Posterior vena cava (tissue), 2 donors: ENCODE measurements at regions not wholly inside any gene's neighbourhood (a gene's known extent, or its start where the extent isn't known, plus 50 kb on each side); places are given as distances from the start of the nearest gene placed in this dataset.

Experiments used
- DNase-seq: peaks from one replicate; pipeline ENCODE4 v3.0.0-alpha.2; 2020; ENCODE audit warnings: low spot score
- intact Hi-C, 2 donors: fragments of 100-400 bp; cut with DNase I; formaldehyde crosslinking; loops; one replicate each; pipeline versions ENCODE4 v1.14.1 to v1.14.2; 2022 to 2023
- donor health status: DM: yes; HTN: yes; CAD: no.
- donor health status: DM: yes; HTN: yes; CAD: no.

- intact Hi-C loops: loop anchor here in 1 of 2 donors (2.0 kb wide), 1 partner anchor 77 kb away; no protein-coding TSS in a partner anchor
- no peak for DNase-seq
Observed at GRCh38 chrX:9333873-9334560, 130.8 kb upstream of the TBL1X start.

DNA sequence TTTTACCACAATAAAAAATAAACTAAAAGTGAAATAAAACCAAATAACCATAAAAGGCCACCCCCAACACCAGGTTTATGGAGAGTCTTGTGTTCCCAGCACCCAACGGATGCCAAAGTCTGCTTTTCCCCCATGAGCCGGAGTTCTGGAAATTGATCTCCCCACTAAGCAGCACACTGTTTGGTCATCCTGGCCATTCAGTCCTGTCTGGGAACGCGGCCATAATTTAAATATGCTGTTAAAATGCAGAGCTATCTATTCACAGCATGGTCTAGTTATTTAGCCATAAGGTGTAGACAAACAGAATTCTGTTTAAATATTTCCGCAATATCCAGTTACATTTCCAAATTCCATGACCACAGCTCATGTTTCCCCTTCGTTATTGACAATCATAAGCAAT is 129.6 kb upstream of the TBL1X start:
- intact Hi-C loops: loop anchor here in 1 of 2 donors (2.0 kb wide), 1 partner anchor 78 kb away; no protein-coding TSS in a partner anchor
- no peak for DNase-seq

- no peak for DNase-seq
- intact Hi-C loops: no loop called here
Observed at GRCh38 chrX:9336456-9336855, 128.4 kb upstream of the TBL1X start.

GRCh38 chrX:9337046-9337445 is 127.8 kb upstream of the TBL1X start:
- DNase-seq: no peak
- intact Hi-C loops: no loop called here

- intact Hi-C loops: no loop called here
Observed at GRCh38 chrX:9338986-9339385, 125.9 kb upstream of the TBL1X start.

GRCh38 chrX:9339603-9340491 is 125.0 kb upstream of the TBL1X start:
- intact Hi-C loops: no loop called here
- no peak for DNase-seq

More at GRCh38 chrX:9338986-9339385, 125.9 kb upstream of the TBL1X start:
- DNase-seq: no peak

DNA sequence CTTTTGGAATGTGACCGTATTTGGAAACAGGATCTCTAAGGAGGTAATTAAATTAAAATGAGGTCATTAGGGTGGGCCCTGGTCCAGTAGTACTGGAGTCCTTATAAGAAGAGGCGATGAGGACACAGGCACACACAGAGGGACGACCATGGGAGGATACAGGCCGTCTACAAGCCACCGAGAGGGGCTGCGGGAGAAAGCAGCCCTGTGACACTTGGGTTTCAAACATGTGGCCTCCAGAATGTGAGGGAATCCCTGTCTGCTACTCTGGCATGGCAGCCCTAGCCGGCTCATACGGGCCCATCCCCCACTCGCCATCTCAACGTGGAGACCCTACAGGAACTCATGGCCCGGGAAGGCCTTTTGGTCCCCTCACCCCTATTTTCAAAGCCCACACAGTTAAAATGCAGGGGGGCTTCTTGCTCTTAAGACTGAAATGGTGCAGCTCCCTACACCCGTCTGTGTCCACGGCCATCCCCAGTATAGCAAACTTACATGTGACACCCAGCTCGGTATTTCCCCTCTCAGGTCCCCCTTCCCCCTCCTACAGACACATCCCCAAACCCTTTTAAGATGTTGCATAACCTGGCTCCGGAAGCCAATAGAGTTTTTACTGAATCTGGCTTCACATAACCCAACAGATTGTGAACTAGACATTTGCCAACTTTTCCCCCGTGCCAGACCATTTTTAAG is 124.1 kb upstream of the TBL1X start:
- no peak for DNase-seq
- intact Hi-C loops: no loop called here

GRCh38 chrX:9341291-9342201 is 123.3 kb upstream of the TBL1X start:
- peak; percentile 94 for DNase-seq

DNA sequence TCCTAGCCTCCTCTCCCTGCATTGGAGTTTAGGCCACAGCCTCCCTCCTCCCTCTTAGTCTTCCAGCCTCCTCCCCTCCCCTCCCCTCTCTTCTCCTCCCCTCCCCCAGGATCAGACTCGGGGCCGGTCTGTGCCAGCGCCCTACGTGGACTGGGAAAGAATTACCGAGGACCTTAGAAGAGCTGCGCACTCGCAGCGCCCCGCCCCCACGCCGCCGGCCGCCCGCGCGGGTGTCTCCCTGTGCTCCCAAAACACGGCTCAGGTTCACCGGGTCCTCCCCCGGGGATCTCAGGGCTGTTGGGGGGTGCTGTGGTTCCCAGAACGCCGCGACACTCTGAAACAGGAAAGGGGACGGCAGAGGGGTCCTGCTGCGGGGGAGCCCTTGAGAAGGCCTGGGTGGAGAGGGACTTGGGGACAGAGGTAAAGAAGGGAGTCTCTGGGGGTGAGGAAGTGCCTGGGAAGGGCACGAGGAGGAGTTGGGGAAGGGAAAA is 122.3 kb upstream of the TBL1X start:
- intact Hi-C loops: loop anchor here in 1 of 2 donors (2.0 kb wide), 1 partner anchor 120 kb away; no protein-coding TSS in a partner anchor

More at GRCh38 chrX:9341291-9342201, 123.3 kb upstream of the TBL1X start:
- intact Hi-C loops: loop anchor here in 1 of 2 donors (2.0 kb wide), 1 partner anchor 121 kb away; no protein-coding TSS in a partner anchor

GRCh38 chrX:9343971-9344370 is 120.9 kb upstream of the TBL1X start:
- DNase-seq: no peak
- intact Hi-C loops: loop anchor here in 1 of 2 donors (2.0 kb wide), 1 partner anchor 119 kb away; no protein-coding TSS in a partner anchor

More for the DNA sequence above, 122.3 kb upstream of the TBL1X start:
- peak; percentile 93 for DNase-seq

DNA sequence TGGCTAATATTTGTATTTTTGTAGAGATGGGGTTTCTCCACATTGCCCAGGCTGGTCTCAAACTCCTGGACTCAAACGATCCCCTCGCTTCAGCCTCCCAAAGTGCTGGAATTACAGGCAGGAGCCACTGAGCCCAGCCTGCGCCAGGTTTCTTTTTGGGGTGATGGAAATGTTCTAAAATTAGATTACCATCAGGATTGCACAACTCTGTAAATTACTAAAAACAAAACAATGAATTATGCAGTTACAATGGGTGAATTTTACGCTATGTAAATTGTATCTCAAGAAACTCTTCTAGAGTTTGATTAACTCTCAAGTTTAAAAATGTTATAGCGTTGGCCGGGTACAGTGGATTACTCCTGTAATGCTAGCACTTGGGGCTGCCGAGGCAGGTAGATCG is 118.9 kb upstream of the TBL1X start:
- intact Hi-C loops: no loop called here
- no peak for DNase-seq

GRCh38 chrX:9349572-9350494 is 115.0 kb upstream of the TBL1X start:
- DNase-seq: no peak
- intact Hi-C loops: no loop called here

DNA sequence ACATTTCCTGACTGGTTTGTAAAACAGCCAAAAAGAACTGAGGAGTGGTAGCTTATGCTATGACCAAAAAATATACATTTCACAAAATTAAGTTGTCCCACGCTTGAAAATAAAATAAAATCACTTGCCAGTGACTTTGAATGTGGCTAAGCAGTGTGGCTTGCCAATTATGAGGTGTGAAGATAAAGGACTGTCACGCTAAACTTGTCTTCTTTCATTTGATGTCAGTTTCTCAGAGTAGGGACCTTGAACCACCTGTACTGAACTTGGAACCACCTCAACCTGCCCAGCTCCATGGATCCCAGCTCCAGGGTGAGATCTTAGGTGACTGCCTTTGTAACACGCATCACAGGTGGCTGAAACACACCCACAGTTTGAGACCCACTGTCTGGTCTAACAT is 113.7 kb upstream of the TBL1X start:
- DNase-seq: no peak
- intact Hi-C loops: no loop called here

- intact Hi-C loops: no loop called here
- no peak for DNase-seq
Observed at GRCh38 chrX:9352243-9352642, 112.6 kb upstream of the TBL1X start.

GRCh38 chrX:9352694-9353411 is 112.0 kb upstream of the TBL1X start:
- no peak for DNase-seq
- intact Hi-C loops: no loop called here

GRCh38 chrX:9354918-9355317 is 109.9 kb upstream of the TBL1X start:
- DNase-seq: no peak
- intact Hi-C loops: no loop called here

DNA sequence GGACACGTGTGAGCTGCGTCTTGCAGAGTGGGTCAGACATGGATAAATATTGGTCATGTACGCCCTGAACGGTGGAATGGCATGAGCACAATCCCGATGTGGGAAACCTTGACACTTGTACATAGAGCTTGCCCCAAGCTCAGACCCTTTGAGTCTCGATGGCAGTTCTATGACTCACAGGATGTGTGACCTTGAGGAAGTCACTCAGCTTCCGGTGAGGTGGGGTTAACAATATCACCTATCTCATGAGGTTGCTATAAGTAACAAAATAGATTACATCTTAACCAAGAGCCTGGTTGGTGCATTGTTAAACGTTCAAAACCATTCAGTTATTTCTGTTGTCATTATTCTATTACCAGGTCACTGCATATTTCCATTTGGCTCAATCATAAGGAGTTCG is 109.1 kb upstream of the TBL1X start:
- intact Hi-C loops: no loop called here
- no peak for DNase-seq
